Choroid plexus epithelial cell (primary cell): ENCODE measurements at regions not wholly inside any gene's neighbourhood (a gene's known extent, or its start where the extent isn't known, plus 50 kb on each side); places are given as distances from the start of the nearest gene placed in this dataset.

Experiments
- DNase-seq: peaks from one replicate; pipeline ENCODE4 v3.0.0-alpha.2; 2010; ENCODE audit warnings: low read depth
- H3K4me3 ChIP-seq: 2 replicates; pipeline ENCODE4 v1.5.1; 2011; ENCODE audit warnings: low read depth, mild to moderate bottlenecking, control low read depth, low read length, moderate library complexity
- CTCF ChIP-seq: conservative IDR thresholded peaks from 2 replicates; pipeline ENCODE4 v1.5.1; 2011; ENCODE audit warnings: low read depth, mild to moderate bottlenecking, control low read depth, inconsistent platforms, low read length, moderate library complexity

GRCh38 chr2:173544641-173545363 is 190.1 kb downstream of the CDCA7 start:
- no peak for DNase-seq
- no peak for TF ChIP-seq CTCF
- no peak overlapping the region for H3K4me3 ChIP-seq

- TF ChIP-seq CTCF = no peak
- no peak overlapping the region for H3K4me3 ChIP-seq
- peak; percentile 9 for DNase-seq
Observed at GRCh38 chr2:173545364-173545763, 190.7 kb downstream of the CDCA7 start.

GRCh38 chr2:173547499-173547898 is 192.8 kb downstream of the CDCA7 start:
- TF ChIP-seq CTCF = no peak
- no peak overlapping the region for H3K4me3 ChIP-seq
- no peak for DNase-seq

GRCh38 chr2:173550143-173550542 is 195.5 kb downstream of the CDCA7 start:
- peak; percentile 40 for DNase-seq
- no peak for TF ChIP-seq CTCF
- no peak overlapping the region for H3K4me3 ChIP-seq

- H3K4me3 ChIP-seq = no peak overlapping the region
- DNase-seq = no peak
- TF ChIP-seq CTCF = no peak
Observed at GRCh38 chr2:173552531-173552930, 197.9 kb downstream of the CDCA7 start.

GRCh38 chr2:173553593-173553992 is 198.9 kb downstream of the CDCA7 start:
- DNase-seq = no peak
- no peak for TF ChIP-seq CTCF
- no peak overlapping the region for H3K4me3 ChIP-seq

- DNase-seq = peak; percentile 67
- TF ChIP-seq CTCF = no peak
- no peak overlapping the region for H3K4me3 ChIP-seq
Observed at GRCh38 chr2:173555833-173556232, 201.2 kb downstream of the CDCA7 start.
